OCI-LY7 (cell line): ENCODE measurements at regions not wholly inside any gene's neighbourhood (a gene's known extent, or its start where the extent isn't known, plus 50 kb on each side); places are given as distances from the start of the nearest gene placed in this dataset.

ENCODE experiments used
- BruUV-seq: library from RNA; stranded (reverse); fragments of 400-500 nt; replicated peaks from 2 replicates; lab custom pipeline; 2021; lab: Mats Ljungman, UMichigan
- CTCF ChIA-PET: fragments of 300-600 bp; sonication (Branson Sonifier 250); formaldehyde crosslinking; loops from one replicate; lab custom pipeline; 2022; ENCODE audit warnings: antibody characterized with exemption; ENCODE audit not compliant: unreplicated experiment; lab: Charles Lee
- POLR2A ChIA-PET: fragments of 300-600 bp; sonication (Branson Sonifier 250); formaldehyde crosslinking; loops from one replicate; lab custom pipeline; 2022; ENCODE audit warnings: antibody characterized with exemption; lab: Charles Lee
- DNase-seq: peaks from one replicate; pipeline ENCODE4 v3.0.0-alpha.2; 2015; ENCODE audit warnings: low spot score
- H2AFZ ChIP-seq: fragments of 200-600 bp; sonication (generic), shearing (Covaris generic); 2 replicates; pipeline ENCODE4 v1.6.1; 2014; ENCODE audit warnings: mild to moderate bottlenecking, antibody characterized with exemption, low read length, moderate library complexity
- H3K27ac ChIP-seq: fragments of 200-600 bp; sonication (generic); 2 replicates; pipeline ENCODE4 v1.5.1; 2014; ENCODE audit warnings: mixed run types, low read depth, mild to moderate bottlenecking, moderate library complexity, low read length, inconsistent platforms; ENCODE audit not compliant: poor library complexity, severe bottlenecking
- H3K36me3 ChIP-seq: fragments of 200-600 bp; sonication (generic); 2 replicates; pipeline ENCODE4 v1.6.1; 2014; ENCODE audit warnings: mild to moderate bottlenecking, antibody characterized with exemption, low read length, moderate library complexity, mixed read lengths; ENCODE audit not compliant: insufficient read depth
- H3K4me1 ChIP-seq: fragments of 200-600 bp; sonication (generic); 2 replicates; pipeline ENCODE4 v1.5.1; 2014; ENCODE audit warnings: mild to moderate bottlenecking, low read length; ENCODE audit not compliant: insufficient read depth, poor library complexity, severe bottlenecking
- H3K4me2 ChIP-seq: fragments of 200-600 bp; sonication (generic); 2 replicates; pipeline ENCODE4 v1.6.1; 2014; ENCODE audit warnings: mild to moderate bottlenecking, low read length
- H3K4me3 ChIP-seq: fragments of 200-600 bp; sonication (generic); 2 replicates; pipeline ENCODE4 v1.5.1; 2014; ENCODE audit warnings: mild to moderate bottlenecking, low read depth, low read length; ENCODE audit not compliant: poor library complexity, severe bottlenecking
- H3K79me2 ChIP-seq: fragments of 200-600 bp; sonication (generic); 2 replicates; pipeline ENCODE4 v1.6.1; 2016; ENCODE audit warnings: low read depth, mild to moderate bottlenecking, low read length, moderate library complexity, mixed read lengths; ENCODE audit not compliant: insufficient read depth
- H3K9me2 ChIP-seq: fragments of 200-600 bp; sonication (generic); 2 replicates; pipeline ENCODE4 v1.6.1; 2016; ENCODE audit warnings: mild to moderate bottlenecking, low read length, mixed read lengths; ENCODE audit not compliant: insufficient read depth
- H3K9me3 ChIP-seq: fragments of 200-600 bp; sonication (generic); 2 replicates; pipeline ENCODE4 v1.6.1; 2014; ENCODE audit warnings: mild to moderate bottlenecking, mixed run types, low read length, mixed read lengths
- H4K20me1 ChIP-seq: fragments of 200-600 bp; sonication (generic); 2 replicates; pipeline ENCODE4 v1.6.1; 2014; ENCODE audit warnings: mild to moderate bottlenecking, antibody characterized with exemption, low read length, moderate library complexity, mixed read lengths; ENCODE audit not compliant: insufficient read depth
- CTCF ChIP-seq: fragments of 200-600 bp; sonication (generic); conservative IDR thresholded peaks from 2 replicates; pipeline ENCODE4 v1.5.1; 2014; ENCODE audit warnings: mild to moderate bottlenecking, antibody characterized with exemption, low read length, moderate library complexity, mixed read lengths
- EZH2phosphoT487 ChIP-seq: fragments of 200-600 bp; sonication (generic); IDR thresholded peaks from 2 replicates; pipeline ENCODE4 v1.6.1; 2018; ENCODE audit warnings: low read depth, borderline replicate concordance, mild to moderate bottlenecking, mixed run types, antibody characterized with exemption, low read length, moderate library complexity, mixed read lengths
- intact Hi-C: fragments of 100-400 bp; cut with micrococcal nuclease; formaldehyde crosslinking; loops from one replicate; pipeline ENCODE4 v1.10.0; 2022; ENCODE audit not compliant: unreplicated experiment

- CTCF ChIA-PET, result no interaction called here
- no peak overlapping the region for H3K27ac ChIP-seq
- TF ChIP-seq EZH2phosphoT487 (no peak), CTCF (no peak)
- H3K4me1 ChIP-seq, result no peaks in the 10 kb centered on the region
- H3K79me2 ChIP-seq, result no peaks in the 10 kb centered on the region
- intact Hi-C loops, result no loop called here
- no peak overlapping the region for H3K4me2 ChIP-seq
- H2AFZ ChIP-seq, result no peak overlapping the region
- H3K4me3 ChIP-seq, result no peak overlapping the region
- no peaks in the 10 kb centered on the region for H3K9me3 ChIP-seq
- POLR2A ChIA-PET, result no interaction called here
- DNase-seq, result no peak
- H4K20me1 ChIP-seq, result no peaks in the 10 kb centered on the region
- H3K36me3 ChIP-seq, result no peaks in the 10 kb centered on the region
- no TSS peak for BruUV-seq
- H3K9me2 ChIP-seq, result no peaks in the 10 kb centered on the region
Observed at GRCh38 chr4:135354876-135355275, 1153.3 kb upstream of the PABPC4L start.

- H3K79me2 ChIP-seq, result no peaks in the 10 kb centered on the region
- CTCF ChIA-PET, result no interaction called here
- POLR2A ChIA-PET, result no interaction called here
- H4K20me1 ChIP-seq, result no peaks in the 10 kb centered on the region
- no peak for DNase-seq
- intact Hi-C loops, result no loop called here
- no peak overlapping the region for H3K4me3 ChIP-seq
- H3K4me1 ChIP-seq, result no peaks in the 10 kb centered on the region
- H3K36me3 ChIP-seq, result no peaks in the 10 kb centered on the region
- H2AFZ ChIP-seq, result no peak overlapping the region
- H3K9me3 ChIP-seq, result no peaks in the 10 kb centered on the region
- no TSS peak for BruUV-seq
- H3K27ac ChIP-seq, result no peak overlapping the region
- no peaks in the 10 kb centered on the region for H3K9me2 ChIP-seq
- no peak for TF ChIP-seq EZH2phosphoT487
- TF ChIP-seq CTCF, result no peak
- H3K4me2 ChIP-seq, result no peak overlapping the region
Observed at GRCh38 chr4:135353008-135353407, 1151.4 kb upstream of the PABPC4L start.

GRCh38 chr4:135344492-135344891 lies 1142.9 kb upstream of the PABPC4L start:
- intact Hi-C loops, result no loop called here
- H3K4me3 ChIP-seq, result no peak overlapping the region
- BruUV-seq, result no TSS peak
- CTCF ChIA-PET, result interaction anchor here (0.6 kb wide), 1 partner anchor 242 kb away, joined by 3 read pairs; no protein-coding TSS in a partner anchor
- no peak overlapping the region for H3K27ac ChIP-seq
- H2AFZ ChIP-seq, result no peak overlapping the region
- H4K20me1 ChIP-seq, result no peaks in the 10 kb centered on the region
- no peaks in the 10 kb centered on the region for H3K9me2 ChIP-seq
- no peaks in the 10 kb centered on the region for H3K36me3 ChIP-seq
- POLR2A ChIA-PET, result no interaction called here
- no peaks in the 10 kb centered on the region for H3K4me1 ChIP-seq
- no peak for DNase-seq
- H3K79me2 ChIP-seq, result no peaks in the 10 kb centered on the region
- no peaks in the 10 kb centered on the region for H3K9me3 ChIP-seq
- H3K4me2 ChIP-seq, result no peak overlapping the region
- no peak for TF ChIP-seq CTCF
- TF ChIP-seq EZH2phosphoT487, result no peak
